H9 (cell line): ENCODE measurements at regions not wholly inside any gene's neighbourhood (a gene's known extent, or its start where the extent isn't known, plus 50 kb on each side); places are given as distances from the start of the nearest gene placed in this dataset.

Experiments used
- DNase-seq: peaks from one replicate; pipeline ENCODE4 v3.0.0-alpha.2; 2017
- H2AFZ ChIP-seq: one replicate; pipeline ENCODE4 v1.6.1; 2013; ENCODE audit warnings: mild to moderate bottlenecking, low read length, control low read depth, moderate library complexity
- H2AK5ac ChIP-seq: 2 replicates; pipeline ENCODE4 v1.6.1; 2013; ENCODE audit warnings: low read length, control low read depth, mixed read lengths; ENCODE audit not compliant: insufficient read length
- H2BK120ac ChIP-seq: one replicate; pipeline ENCODE4 v1.6.1; 2013; ENCODE audit warnings: low read depth, mild to moderate bottlenecking, low read length, control low read depth, inconsistent platforms; ENCODE audit not compliant: poor library complexity, severe bottlenecking
- H2BK12ac ChIP-seq: 2 replicates; pipeline ENCODE4 v1.6.1; 2013; ENCODE audit warnings: low read length, control low read depth, mixed read lengths, low read depth; ENCODE audit not compliant: insufficient read length
- H2BK15ac ChIP-seq: 2 replicates; pipeline ENCODE4 v1.6.1; 2013; ENCODE audit warnings: low read depth, low read length, control low read depth
- H2BK20ac ChIP-seq: one replicate; pipeline ENCODE4 v1.6.1; 2013; ENCODE audit warnings: low read depth, mild to moderate bottlenecking, low read length, control low read depth, inconsistent platforms; ENCODE audit not compliant: poor library complexity, severe bottlenecking
- H2BK5ac ChIP-seq: 2 replicates; pipeline ENCODE4 v1.6.1; 2013; ENCODE audit warnings: low read length, control low read depth, mixed read lengths; ENCODE audit not compliant: insufficient read length
- H3K14ac ChIP-seq: 2 replicates; pipeline ENCODE4 v1.6.1; 2013; ENCODE audit warnings: low read length, control low read depth; ENCODE audit not compliant: insufficient read depth
- H3K18ac ChIP-seq: 2 replicates; pipeline ENCODE4 v1.6.1; 2013; ENCODE audit warnings: low read depth, mild to moderate bottlenecking, mixed read lengths, low read length, control low read depth; ENCODE audit not compliant: insufficient read length
- H3K23ac ChIP-seq: 2 replicates; pipeline ENCODE4 v1.6.1; 2013; ENCODE audit warnings: low read length, control low read depth, mixed read lengths, low read depth; ENCODE audit not compliant: insufficient read length
- H3K23me2 ChIP-seq: 2 replicates; pipeline ENCODE4 v1.6.1; 2013; ENCODE audit warnings: low read depth, mild to moderate bottlenecking, mixed read lengths, low read length, control low read depth; ENCODE audit not compliant: insufficient read length, poor library complexity, severe bottlenecking
- H3K27ac ChIP-seq: 2 replicates; pipeline ENCODE4 v1.5.1; 2013; ENCODE audit warnings: low read length, control low read depth, mixed read lengths, low read depth; ENCODE audit not compliant: insufficient read length
- H3K27me3 ChIP-seq: 2 replicates; pipeline ENCODE4 v1.6.1; 2013; ENCODE audit warnings: low read length, control low read depth, inconsistent platforms; ENCODE audit not compliant: insufficient read depth
- H3K4ac ChIP-seq: 2 replicates; pipeline ENCODE4 v1.6.1; 2013; ENCODE audit warnings: low read depth, mild to moderate bottlenecking, control low read depth, inconsistent platforms, low read length, moderate library complexity
- H3K4me1 ChIP-seq: 2 replicates; pipeline ENCODE4 v1.6.1; 2013; ENCODE audit warnings: low read length, control low read depth, inconsistent platforms; ENCODE audit not compliant: insufficient read depth
- H3K4me2 ChIP-seq: 2 replicates; pipeline ENCODE4 v1.6.1; 2013; ENCODE audit warnings: low read length, control low read depth, mixed read lengths; ENCODE audit not compliant: insufficient read length, insufficient read depth
- H3K56ac ChIP-seq: 2 replicates; pipeline ENCODE4 v1.6.1; 2013; ENCODE audit warnings: low read depth, mild to moderate bottlenecking, mixed read lengths, low read length, control low read depth; ENCODE audit not compliant: insufficient read length
- H3K79me1 ChIP-seq: 2 replicates; pipeline ENCODE4 v1.6.1; 2013; ENCODE audit warnings: low read depth, mild to moderate bottlenecking, moderate library complexity, low read length, control low read depth, inconsistent platforms; ENCODE audit not compliant: insufficient read depth, poor library complexity, severe bottlenecking
- H3K79me2 ChIP-seq: 2 replicates; pipeline ENCODE4 v1.6.1; 2013; ENCODE audit warnings: low read length, control low read depth, inconsistent platforms; ENCODE audit not compliant: insufficient read depth
- H3K9ac ChIP-seq: 2 replicates; pipeline ENCODE4 v1.6.1; 2013; ENCODE audit warnings: low read length, control low read depth, mixed read lengths; ENCODE audit not compliant: insufficient read length; ENCODE audit errors: extremely low read depth
- H3K9me3 ChIP-seq: one replicate; pipeline ENCODE4 v1.6.1; 2013; ENCODE audit warnings: low read depth, low read length, inconsistent platforms; ENCODE audit not compliant: control insufficient read depth
- H3T11ph ChIP-seq: one replicate; pipeline ENCODE4 v1.6.1; 2013; ENCODE audit warnings: mild to moderate bottlenecking, low read length, control low read depth, inconsistent platforms
- H4K20me1 ChIP-seq: one replicate; pipeline ENCODE4 v1.6.1; 2013; ENCODE audit not compliant: control insufficient read depth, insufficient read length, insufficient read depth
- H4K5ac ChIP-seq: 2 replicates; pipeline ENCODE4 v1.6.1; 2013; ENCODE audit warnings: low read depth, mild to moderate bottlenecking, mixed read lengths, low read length, control low read depth; ENCODE audit not compliant: insufficient read length
- H4K8ac ChIP-seq: replicated peaks from 2 replicates; pipeline ENCODE4 v1.6.1; 2013; ENCODE audit warnings: low read length, control low read depth, mixed read lengths, low read depth; ENCODE audit not compliant: insufficient read length
- H4K91ac ChIP-seq: 2 replicates; pipeline ENCODE4 v1.6.1; 2013; ENCODE audit warnings: low read depth, mild to moderate bottlenecking, moderate library complexity, mixed read lengths, low read length, control low read depth; ENCODE audit not compliant: insufficient read length
- H3K27ac Mint-ChIP-seq, 3 experiments: 2 replicates in 2 of 3; 3 replicates in 1 of 3; pipeline ENCODE4 v1.8.0; 2020 to 2021; ENCODE audit warnings: mixed read lengths in 3 of 3, mild to moderate bottlenecking in 1 of 3, moderate library complexity in 1 of 3
- H3K27me3 Mint-ChIP-seq: 2 replicates; pipeline ENCODE4 v1.8.0; 2021; ENCODE audit warnings: low read depth, mild to moderate bottlenecking, moderate library complexity, mixed read lengths
- H3K36me3 Mint-ChIP-seq, 3 experiments: 2 replicates in 2 of 3; 3 replicates in 1 of 3; pipeline ENCODE4 v1.8.0; 2020 to 2021; ENCODE audit warnings: low read depth in 3 of 3, mixed read lengths in 3 of 3; ENCODE audit not compliant: insufficient read depth in 1 of 3
- H3K4me1 Mint-ChIP-seq, 2 experiments: 2 replicates each; pipeline ENCODE4 v1.8.0; 2020; ENCODE audit warnings: mixed read lengths in 2 of 2
- H3K4me3 Mint-ChIP-seq, 2 experiments: 2 replicates in 1 of 2; 3 replicates in 1 of 2; pipeline ENCODE4 v1.8.0; 2020 to 2021; ENCODE audit warnings: mild to moderate bottlenecking in 2 of 2, mixed read lengths in 2 of 2, moderate library complexity in 1 of 2
- H3K9me3 Mint-ChIP-seq, 2 experiments: 2 replicates in 1 of 2; 3 replicates in 1 of 2; pipeline ENCODE4 v1.8.0; 2020; ENCODE audit warnings: mild to moderate bottlenecking in 2 of 2, mixed read lengths in 2 of 2, moderate library complexity in 1 of 2
- CTCF ChIP-seq: fragments of 200-600 bp; sonication (generic); conservative IDR thresholded peaks from 3 replicates; pipeline ENCODE4 v1.8.0; 2021; ENCODE audit warnings: antibody characterized with exemption, mild to moderate bottlenecking
- WGBS: extraction: QIAGEN DNeasy Blood & Tissue Kit; methylation state at CpG from one replicate; pipeline ENCODE4 v1.1.7; 2013; ENCODE audit warnings: missing lambda C conversion rate, low lambda C conversion rate, mixed read lengths; ENCODE audit not compliant: insufficient read length; ENCODE audit errors: extremely low coverage; 5-methylcytosine and 5-hydroxymethylcytosine counted together

DNA sequence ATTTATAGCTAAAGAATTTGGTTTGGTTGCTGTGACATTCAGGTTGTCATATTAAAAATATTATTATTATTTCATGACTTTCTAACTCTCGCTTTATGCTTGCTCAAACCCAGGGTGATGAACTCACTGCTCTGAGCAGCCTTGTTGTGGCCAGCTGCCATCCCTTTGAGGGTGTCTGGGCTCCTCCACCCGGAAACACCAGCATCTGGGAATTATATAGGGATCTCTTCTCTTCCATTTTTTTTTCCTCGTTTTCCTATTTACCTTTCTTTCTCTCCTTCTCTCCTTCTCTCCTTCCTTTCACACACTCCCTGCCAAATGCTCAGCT lies 355.8 kb upstream of the SMARCA2 start:
- no peak overlapping the region for H2BK20ac ChIP-seq
- H3K18ac ChIP-seq: no peak overlapping the region
- no peak overlapping the region for H4K91ac ChIP-seq
- H3K23me2 ChIP-seq: no peaks in the 10 kb centered on the region
- no peak overlapping the region for H3K56ac ChIP-seq
- H2BK5ac ChIP-seq: no peak overlapping the region
- no peaks in the 10 kb centered on the region for H3K9me3 ChIP-seq
- Mint-ChIP-seq H3K4me3 (no peak overlapping the region), H3K27ac (no peak overlapping the region), H3K27me3 (peaks cover 4% of the 10 kb centered on the region), H3K9me3 (peaks cover 12 to 56% of the 10 kb centered on the region in 2 experiments), H3K4me1 (no peaks in the 10 kb centered on the region), H3K36me3 (peaks cover 2 to 3% (median 2%) of the 10 kb centered on the region in 3 experiments; a peak in 4 of 7 replicates)
- no peaks in the 10 kb centered on the region for H3K79me2 ChIP-seq
- no peak overlapping the region for H3K4me2 ChIP-seq
- TF ChIP-seq CTCF: no peak
- no peak overlapping the region for H3K23ac ChIP-seq
- H4K8ac ChIP-seq: no peak overlapping the region
- no peak overlapping the region for H2BK15ac ChIP-seq
- no peak overlapping the region for H3K4ac ChIP-seq
- H2BK12ac ChIP-seq: no peak overlapping the region
- H2BK120ac ChIP-seq: no peak overlapping the region
- no peaks in the 10 kb centered on the region for H4K20me1 ChIP-seq
- WGBS: no CpG with 5 or more reads among the region's 3 CpGs
- H3K14ac ChIP-seq: no peak overlapping the region
- no peak overlapping the region for H3K27ac ChIP-seq
- H3K4me1 ChIP-seq: no peaks in the 10 kb centered on the region; the same call in 1 of the 2 replicates
- H4K5ac ChIP-seq: no peak overlapping the region
- no peaks in the 10 kb centered on the region for H3K79me1 ChIP-seq
- DNase-seq: no peak
- no peaks in the 10 kb centered on the region for H3K27me3 ChIP-seq
- no peak overlapping the region for H3K9ac ChIP-seq
- no peak overlapping the region for H2AFZ ChIP-seq
- no peak overlapping the region for H3T11ph ChIP-seq
- no peak overlapping the region for H2AK5ac ChIP-seq
